Femur (tissue), 1 donor: ENCODE measurements at regions not wholly inside any gene's neighbourhood (a gene's known extent, or its start where the extent isn't known, plus 50 kb on each side); places are given as distances from the start of the nearest gene placed in this dataset.
A peak's percentile ranks its signal among the peaks of the same experiment; 100 is the strongest.

Experiments used
- DNase-seq: peaks from one replicate; pipeline ENCODE4 v3.0.0-alpha.2; 2017

GRCh38 chr2:8193686-8194615 lies 487.9 kb upstream of the ID2 start:
- no peak for DNase-seq

- DNase-seq, result no peak
Measured at GRCh38 chr2:8195784-8196183, 486.1 kb upstream of the ID2 start.

- no peak for DNase-seq
Measured at GRCh38 chr2:8196316-8196715, 485.5 kb upstream of the ID2 start.

GRCh38 chr2:8197101-8197500 lies 484.8 kb upstream of the ID2 start:
- DNase-seq, result no peak

GRCh38 chr2:8197825-8198224 lies 484.0 kb upstream of the ID2 start:
- DNase-seq, result no peak

- no peak for DNase-seq
Measured at GRCh38 chr2:8198766-8199382, 483.0 kb upstream of the ID2 start.

- DNase-seq, result no peak
Measured at GRCh38 chr2:8202132-8202531, 479.7 kb upstream of the ID2 start.

- DNase-seq, result no peak
Measured at GRCh38 chr2:8203364-8203763, 478.5 kb upstream of the ID2 start.

- no peak for DNase-seq
Measured at GRCh38 chr2:8204711-8205110, 477.1 kb upstream of the ID2 start.

- no peak for DNase-seq
Measured at GRCh38 chr2:8209494-8209893, 472.4 kb upstream of the ID2 start.

- no peak for DNase-seq
Measured at GRCh38 chr2:8211384-8211783, 470.5 kb upstream of the ID2 start.

- no peak for DNase-seq
Measured at GRCh38 chr2:8212239-8212638, 469.6 kb upstream of the ID2 start.

GRCh38 chr2:8214036-8214615 lies 467.7 kb upstream of the ID2 start:
- no peak for DNase-seq

GRCh38 chr2:8215159-8215863 lies 466.5 kb upstream of the ID2 start:
- no peak for DNase-seq

GRCh38 chr2:8215982-8216381 lies 465.9 kb upstream of the ID2 start:
- DNase-seq, result no peak

GRCh38 chr2:8216397-8216796 lies 465.5 kb upstream of the ID2 start:
- no peak for DNase-seq

- no peak for DNase-seq
Measured at GRCh38 chr2:8217468-8218030, 464.3 kb upstream of the ID2 start.

GRCh38 chr2:8219096-8219495 lies 462.8 kb upstream of the ID2 start:
- DNase-seq, result no peak

GRCh38 chr2:8219631-8220355 lies 462.1 kb upstream of the ID2 start:
- peak; percentile 48 for DNase-seq

- no peak for DNase-seq
Measured at GRCh38 chr2:8222979-8223694, 458.7 kb upstream of the ID2 start.

GRCh38 chr2:8223695-8224346 lies 458.0 kb upstream of the ID2 start:
- DNase-seq, result no peak
